Activated T-helper 17 cell treated with anti-CD3 and anti-CD28 coated beads, Interleukin-2, amount 50 U/mL, for 72 hours (primary cell): ENCODE measurements at regions not wholly inside any gene's neighbourhood (a gene's known extent, or its start where the extent isn't known, plus 50 kb on each side); places are given as distances from the start of the nearest gene placed in this dataset.
"Not testable (repeated sequence)": the region's sequence is repeated elsewhere in the genome, so short reads cannot be mapped to it uniquely, and the experiment has no call there.

Experiments
- ATAC-seq: fragments of 150-1000 bp; cut with Tn5 transposase; replicated peaks from 2 replicates; pipeline ENCODE4 v1.10.0; 2021; ENCODE audit warnings: mild to moderate bottlenecking, moderate library complexity
- H3K27ac Mint-ChIP-seq: one replicate; pipeline ENCODE4 v1.8.0; 2022; ENCODE audit warnings: mixed read lengths
- H3K27me3 Mint-ChIP-seq: one replicate; pipeline ENCODE4 v1.8.0; 2022; ENCODE audit warnings: mixed read lengths
- H3K36me3 Mint-ChIP-seq: one replicate; pipeline ENCODE4 v1.8.0; 2022; ENCODE audit warnings: low read depth, mild to moderate bottlenecking, mixed read lengths
- H3K4me1 Mint-ChIP-seq: one replicate; pipeline ENCODE4 v1.8.0; 2022; ENCODE audit warnings: mixed read lengths
- H3K4me3 Mint-ChIP-seq: one replicate; pipeline ENCODE4 v1.8.0; 2022; ENCODE audit warnings: mild to moderate bottlenecking, mixed read lengths
- H3K9me3 Mint-ChIP-seq: one replicate; pipeline ENCODE4 v1.8.0; 2022; ENCODE audit warnings: mixed read lengths

- Mint-ChIP-seq H3K27ac (no peak overlapping the region), H3K27me3 (no peaks in the 10 kb centered on the region), H3K9me3 (peaks cover 20% of the 10 kb centered on the region), H3K4me3 (no peak overlapping the region), H3K36me3 (no peaks in the 10 kb centered on the region), H3K4me1 (peaks cover 6% of the 10 kb centered on the region)
- ATAC-seq: no peak
Measured at GRCh38 chr7:69203871-69204270, 394.4 kb upstream of the AUTS2 start.

- H3K4me3 Mint-ChIP-seq: no peak overlapping the region
- H3K9me3 Mint-ChIP-seq: peaks cover 9% of the 10 kb centered on the region
- no peak for ATAC-seq
- H3K27ac Mint-ChIP-seq: no peak overlapping the region
- H3K4me1 Mint-ChIP-seq: no peaks in the 10 kb centered on the region
- H3K36me3 Mint-ChIP-seq: no peaks in the 10 kb centered on the region
- H3K27me3 Mint-ChIP-seq: no peaks in the 10 kb centered on the region
Measured at GRCh38 chr7:69204943-69205342, 393.3 kb upstream of the AUTS2 start.

- Mint-ChIP-seq H3K27ac (no peak overlapping the region), H3K4me3 (no peak overlapping the region), H3K9me3 (peaks cover 8% of the 10 kb centered on the region), H3K4me1 (no peaks in the 10 kb centered on the region), H3K36me3 (no peaks in the 10 kb centered on the region), H3K27me3 (no peaks in the 10 kb centered on the region)
- ATAC-seq: no peak
Measured at GRCh38 chr7:69205581-69205980, 392.7 kb upstream of the AUTS2 start.

- H3K36me3 Mint-ChIP-seq: no peaks in the 10 kb centered on the region
- no peaks in the 10 kb centered on the region for H3K4me1 Mint-ChIP-seq
- ATAC-seq: no peak
- H3K9me3 Mint-ChIP-seq: peaks cover 9% of the 10 kb centered on the region
- H3K27me3 Mint-ChIP-seq: no peaks in the 10 kb centered on the region
- no peak overlapping the region for H3K27ac Mint-ChIP-seq
- no peak overlapping the region for H3K4me3 Mint-ChIP-seq
Measured at GRCh38 chr7:69208276-69208675, 390.0 kb upstream of the AUTS2 start.

GRCh38 chr7:69208848-69209247 is 389.4 kb upstream of the AUTS2 start:
- no peaks in the 10 kb centered on the region for H3K36me3 Mint-ChIP-seq
- no peaks in the 10 kb centered on the region for H3K4me1 Mint-ChIP-seq
- H3K4me3 Mint-ChIP-seq: no peak overlapping the region
- no peak for ATAC-seq
- no peak overlapping the region for H3K27ac Mint-ChIP-seq
- H3K9me3 Mint-ChIP-seq: peaks cover 9% of the 10 kb centered on the region
- no peaks in the 10 kb centered on the region for H3K27me3 Mint-ChIP-seq

GRCh38 chr7:69211336-69211735 is 386.9 kb upstream of the AUTS2 start:
- peaks cover 4% of the 10 kb centered on the region for H3K9me3 Mint-ChIP-seq
- no peak for ATAC-seq
- no peak overlapping the region for H3K27ac Mint-ChIP-seq
- H3K4me3 Mint-ChIP-seq: no peak overlapping the region
- no peaks in the 10 kb centered on the region for H3K27me3 Mint-ChIP-seq
- no peaks in the 10 kb centered on the region for H3K36me3 Mint-ChIP-seq
- H3K4me1 Mint-ChIP-seq: no peaks in the 10 kb centered on the region

- Mint-ChIP-seq H3K4me1 (no peaks in the 10 kb centered on the region), H3K27ac (no peak overlapping the region), H3K4me3 (no peak overlapping the region), H3K36me3 (no peaks in the 10 kb centered on the region), H3K9me3 (peaks cover 4% of the 10 kb centered on the region), H3K27me3 (no peaks in the 10 kb centered on the region)
- ATAC-seq: no peak
Measured at GRCh38 chr7:69211739-69212138, 386.5 kb upstream of the AUTS2 start.

- Mint-ChIP-seq H3K4me1 (no peaks in the 10 kb centered on the region), H3K27me3 (no peaks in the 10 kb centered on the region), H3K27ac (no peak overlapping the region), H3K36me3 (no peaks in the 10 kb centered on the region), H3K4me3 (no peak overlapping the region), H3K9me3 (peaks cover 11% of the 10 kb centered on the region)
- ATAC-seq: no peak
Measured at GRCh38 chr7:69213878-69214277, 384.4 kb upstream of the AUTS2 start.

- not testable (repeated sequence) for ATAC-seq, H3K36me3 Mint-ChIP-seq, H3K4me1 Mint-ChIP-seq, H3K4me3 Mint-ChIP-seq, H3K27ac Mint-ChIP-seq, H3K27me3 Mint-ChIP-seq
- H3K9me3 Mint-ChIP-seq: peaks cover 14% of the 10 kb centered on the region
Measured at GRCh38 chr7:69215516-69215915, 382.8 kb upstream of the AUTS2 start.

GRCh38 chr7:69217516-69218350 is 380.5 kb upstream of the AUTS2 start:
- no peak overlapping the region for H3K27ac Mint-ChIP-seq
- no peak for ATAC-seq

GRCh38 chr7:69218576-69218975 is 379.7 kb upstream of the AUTS2 start:
- no peak for ATAC-seq
- Mint-ChIP-seq H3K4me1 (no peaks in the 10 kb centered on the region), H3K36me3 (no peaks in the 10 kb centered on the region), H3K4me3 (no peak overlapping the region), H3K9me3 (peaks cover 14% of the 10 kb centered on the region), H3K27ac (no peak overlapping the region), H3K27me3 (no peaks in the 10 kb centered on the region)

More at GRCh38 chr7:69217516-69218350, 380.5 kb upstream of the AUTS2 start:
- Mint-ChIP-seq H3K36me3 (no peaks in the 10 kb centered on the region), H3K9me3 (peaks cover 15% of the 10 kb centered on the region), H3K4me3 (no peak overlapping the region), H3K27me3 (no peaks in the 10 kb centered on the region), H3K4me1 (no peaks in the 10 kb centered on the region)

- Mint-ChIP-seq H3K4me3 (no peak overlapping the region), H3K4me1 (no peaks in the 10 kb centered on the region), H3K36me3 (no peaks in the 10 kb centered on the region), H3K27me3 (no peaks in the 10 kb centered on the region), H3K9me3 (peaks cover 14% of the 10 kb centered on the region), H3K27ac (no peak overlapping the region)
- no peak for ATAC-seq
Measured at GRCh38 chr7:69219381-69219780, 378.9 kb upstream of the AUTS2 start.

- ATAC-seq: no peak
- Mint-ChIP-seq H3K27ac (no peak overlapping the region), H3K4me3 (no peak overlapping the region), H3K36me3 (no peaks in the 10 kb centered on the region), H3K4me1 (no peaks in the 10 kb centered on the region), H3K9me3 (peaks cover 20% of the 10 kb centered on the region), H3K27me3 (no peaks in the 10 kb centered on the region)
Measured at GRCh38 chr7:69225259-69225943, 372.9 kb upstream of the AUTS2 start.

- no peak overlapping the region for H3K4me3 Mint-ChIP-seq
- peaks cover 17% of the 10 kb centered on the region for H3K9me3 Mint-ChIP-seq
- no peak for ATAC-seq
- no peaks in the 10 kb centered on the region for H3K36me3 Mint-ChIP-seq
- H3K4me1 Mint-ChIP-seq: no peaks in the 10 kb centered on the region
- H3K27ac Mint-ChIP-seq: no peak overlapping the region
- no peaks in the 10 kb centered on the region for H3K27me3 Mint-ChIP-seq
Measured at GRCh38 chr7:69228212-69228811, 370.0 kb upstream of the AUTS2 start.
